Heart left ventricle (tissue), 13 donors: ENCODE measurements at regions not wholly inside any gene's neighbourhood (a gene's known extent, or its start where the extent isn't known, plus 50 kb on each side); places are given as distances from the start of the nearest gene placed in this dataset.

Experiments
- POLR2A ChIP-seq, 2 donors: fragments of 450-650 bp; IDR thresholded peaks; one replicate each; pipeline ENCODE4 v1.6.1; 2017; ENCODE audit warnings: antibody characterized with exemption in 2 of 2, mild to moderate bottlenecking in 2 of 2, moderate library complexity in 2 of 2
- TF ChIP-seq, protein P1 (sequence below), 12 donors: fragments of 200-600 bp; sonication (generic) in 4 of 12; IDR thresholded peaks; one replicate each; pipeline versions ENCODE4 v1.5.0 to v1.8.0; 2018 to 2022; ENCODE audit warnings: antibody characterized with exemption in 12 of 12, mild to moderate bottlenecking in 5 of 12
- donor health status: ischemic (EF 13 %, LVEDD 7.1; RV severe dilation, severe dysfunction).
- donor health status: DM: no; HTN: yes; CAD: no.
- donor health status: DM: no; HTN: no; CAD: no.
- donor health status: ischemic (EF 25% LVEDD 6.9; RV normal size, moderate dysfunction).
- donor health status: ischemic (EF 25% LVEDD 5.7; RV mildly dilated, moderate dysfunction).
- donor health status: ischemic (EF 35%, LVEDD 5.7; RV mildly dilated, moderate dysfunction).
- donor health status: nonischemic (EF 11% LVEDD 7.7; RV severe dilation, severe dysfunction).
- donor health status: DM: yes; HTN: yes; CAD: no.
- donor health status: PGD.
- donor health status: ischemic (EF 29% LVEDD 5.4; RV normal size, mild dysfunction).
- donor health status: nonischemic (EF 23%, LVEDD 6.1; RV moderate dilation, normal function).

DNA sequence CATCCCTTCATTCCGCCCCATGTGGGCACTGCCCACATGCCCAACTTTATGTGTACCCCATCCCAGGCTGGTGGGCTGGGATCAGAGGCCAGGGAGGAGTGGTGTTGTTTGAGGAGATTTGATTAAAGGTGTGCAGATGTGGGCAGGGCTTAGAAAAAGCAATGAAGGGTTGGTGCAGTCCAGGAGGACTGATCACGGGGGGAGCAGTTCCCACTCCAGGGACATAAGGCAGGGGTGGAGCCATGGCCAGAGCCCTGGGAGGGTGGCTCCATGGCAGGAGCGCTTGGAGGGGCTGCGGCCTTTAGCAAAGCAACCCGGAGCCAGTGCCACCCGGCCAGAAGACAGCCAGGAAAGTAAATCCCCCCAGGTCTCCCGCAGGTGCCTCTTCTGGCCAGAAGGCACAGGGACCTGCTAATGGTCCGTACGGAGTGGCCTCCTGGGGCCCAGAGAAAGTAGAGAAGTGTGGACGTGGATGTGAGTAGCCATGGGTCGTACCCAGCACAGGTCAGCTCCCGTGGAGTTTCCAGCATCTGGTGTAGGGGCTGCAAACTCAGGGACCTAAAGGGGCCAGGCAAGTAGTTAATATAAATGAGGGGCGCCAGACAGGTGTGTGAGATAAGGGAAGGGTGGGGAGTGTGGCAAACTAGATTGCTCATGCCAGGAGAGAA is 62.1 kb upstream of the APCDD1L start:
- TF ChIP-seq, protein P1, sequence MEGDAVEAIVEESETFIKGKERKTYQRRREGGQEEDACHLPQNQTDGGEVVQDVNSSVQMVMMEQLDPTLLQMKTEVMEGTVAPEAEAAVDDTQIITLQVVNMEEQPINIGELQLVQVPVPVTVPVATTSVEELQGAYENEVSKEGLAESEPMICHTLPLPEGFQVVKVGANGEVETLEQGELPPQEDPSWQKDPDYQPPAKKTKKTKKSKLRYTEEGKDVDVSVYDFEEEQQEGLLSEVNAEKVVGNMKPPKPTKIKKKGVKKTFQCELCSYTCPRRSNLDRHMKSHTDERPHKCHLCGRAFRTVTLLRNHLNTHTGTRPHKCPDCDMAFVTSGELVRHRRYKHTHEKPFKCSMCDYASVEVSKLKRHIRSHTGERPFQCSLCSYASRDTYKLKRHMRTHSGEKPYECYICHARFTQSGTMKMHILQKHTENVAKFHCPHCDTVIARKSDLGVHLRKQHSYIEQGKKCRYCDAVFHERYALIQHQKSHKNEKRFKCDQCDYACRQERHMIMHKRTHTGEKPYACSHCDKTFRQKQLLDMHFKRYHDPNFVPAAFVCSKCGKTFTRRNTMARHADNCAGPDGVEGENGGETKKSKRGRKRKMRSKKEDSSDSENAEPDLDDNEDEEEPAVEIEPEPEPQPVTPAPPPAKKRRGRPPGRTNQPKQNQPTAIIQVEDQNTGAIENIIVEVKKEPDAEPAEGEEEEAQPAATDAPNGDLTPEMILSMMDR (IDR thresholded peaks at IDR 0.05), result no peak
- TF ChIP-seq POLR2A (IDR thresholded peaks at IDR 0.05), result no peak
